ENCODE measurements at regions not wholly inside any gene's neighbourhood (a gene's known extent, or its start where the extent isn't known, plus 50 kb on each side); places are given as distances from the start of the nearest gene placed in this dataset.

DNA sequence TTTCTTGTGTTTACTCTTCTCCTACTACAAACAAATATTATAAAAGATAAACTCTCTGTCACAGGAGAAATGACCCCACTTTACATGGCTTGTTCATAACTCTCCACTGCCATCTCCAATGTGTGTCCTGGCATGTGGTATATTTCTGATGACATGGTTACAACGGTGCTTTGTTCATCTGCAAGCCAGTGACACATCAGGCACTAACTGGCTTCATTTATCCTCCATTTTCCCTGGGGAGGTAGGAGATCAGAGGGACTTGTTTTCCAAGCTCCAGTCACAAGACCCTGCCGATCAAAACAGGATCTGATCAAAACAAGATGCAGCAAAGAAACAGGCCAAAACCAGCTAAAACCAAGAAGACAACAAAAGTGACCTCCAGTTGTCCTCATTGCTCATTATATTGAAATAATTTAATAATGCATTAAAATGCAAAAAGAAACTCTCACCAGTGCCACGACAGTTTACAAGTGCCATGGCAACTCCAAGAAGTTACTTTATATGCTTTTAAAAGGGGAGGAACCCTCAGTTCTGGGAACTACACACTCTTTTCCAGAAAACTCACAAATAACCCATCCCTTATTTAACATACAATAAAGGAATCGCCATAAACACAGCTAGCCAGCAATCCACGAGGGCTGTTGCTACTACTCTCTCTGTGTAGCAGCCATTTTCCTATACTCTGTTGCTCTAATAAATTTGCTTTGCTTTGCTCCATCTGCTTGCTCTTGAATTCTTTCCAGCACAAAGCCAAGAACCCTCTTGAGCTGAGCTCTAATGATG, 224.2 kb downstream of the XPNPEP1 start:
- no peak overlapping the region for H3K9ac ChIP-seq (ENCODE audit: low read length in 5 of 5)
- H3K4me3 ChIP-seq (ENCODE audit: low read depth in 1 of 5, low read length in 5 of 5) = no peak overlapping the region
- no peaks in the 10 kb centered on the region for H3K27me3 ChIP-seq (ENCODE audit: control insufficient read depth in 5 of 5, insufficient read depth in 4 of 5, low read length in 5 of 5)
- H3K4me1 ChIP-seq (ENCODE audit: control insufficient read depth in 5 of 5, insufficient read depth in 5 of 5, low read length in 5 of 5) = peaks cover 0 to 6% (median 0%) of the 10 kb centered on the region in 5 donors
- no peaks in the 10 kb centered on the region for H3K9me3 ChIP-seq (ENCODE audit: control insufficient read depth in 5 of 5, low read length in 5 of 5)
- H3K36me3 ChIP-seq (ENCODE audit: control insufficient read depth in 5 of 5, insufficient read depth in 5 of 5, low read length in 5 of 5) = no peaks in the 10 kb centered on the region
- no peak overlapping the region for H3K27ac ChIP-seq (ENCODE audit: low read depth, low read length)

DNA sequence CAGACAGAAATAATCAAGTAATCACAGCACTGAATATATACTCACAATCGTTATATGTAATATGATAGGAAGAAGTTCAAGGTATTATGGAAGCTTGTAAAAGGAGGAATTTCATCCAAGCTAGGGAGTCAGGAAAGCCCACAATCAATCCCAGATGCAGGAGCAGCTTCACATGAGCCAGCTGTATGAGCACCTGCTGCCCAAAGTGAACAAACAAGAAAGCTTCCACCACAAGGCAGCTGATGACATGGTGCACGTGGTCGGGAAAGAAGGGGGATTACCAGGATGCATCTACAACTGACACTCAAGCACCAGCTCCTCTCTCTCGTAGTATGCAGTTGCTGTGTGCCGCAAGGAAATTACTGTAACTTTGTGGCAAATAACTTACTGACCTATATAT, 225.2 kb downstream of the XPNPEP1 start:
- no peaks in the 10 kb centered on the region for H3K36me3 ChIP-seq (ENCODE audit: control insufficient read depth in 5 of 5, insufficient read depth in 5 of 5, low read length in 5 of 5)
- no peaks in the 10 kb centered on the region for H3K27me3 ChIP-seq (ENCODE audit: control insufficient read depth in 5 of 5, insufficient read depth in 4 of 5, low read length in 5 of 5)
- H3K4me3 ChIP-seq (ENCODE audit: low read depth in 1 of 5, low read length in 5 of 5) = no peak overlapping the region
- no peak overlapping the region for H3K27ac ChIP-seq (ENCODE audit: low read depth, low read length)
- no peaks in the 10 kb centered on the region for H3K9me3 ChIP-seq (ENCODE audit: control insufficient read depth in 5 of 5, low read length in 5 of 5)
- no peak overlapping the region for H3K9ac ChIP-seq (ENCODE audit: low read length in 5 of 5)
- H3K4me1 ChIP-seq (ENCODE audit: control insufficient read depth in 5 of 5, insufficient read depth in 5 of 5, low read length in 5 of 5) = peaks cover 0 to 6% (median 0%) of the 10 kb centered on the region in 5 donors

DNA sequence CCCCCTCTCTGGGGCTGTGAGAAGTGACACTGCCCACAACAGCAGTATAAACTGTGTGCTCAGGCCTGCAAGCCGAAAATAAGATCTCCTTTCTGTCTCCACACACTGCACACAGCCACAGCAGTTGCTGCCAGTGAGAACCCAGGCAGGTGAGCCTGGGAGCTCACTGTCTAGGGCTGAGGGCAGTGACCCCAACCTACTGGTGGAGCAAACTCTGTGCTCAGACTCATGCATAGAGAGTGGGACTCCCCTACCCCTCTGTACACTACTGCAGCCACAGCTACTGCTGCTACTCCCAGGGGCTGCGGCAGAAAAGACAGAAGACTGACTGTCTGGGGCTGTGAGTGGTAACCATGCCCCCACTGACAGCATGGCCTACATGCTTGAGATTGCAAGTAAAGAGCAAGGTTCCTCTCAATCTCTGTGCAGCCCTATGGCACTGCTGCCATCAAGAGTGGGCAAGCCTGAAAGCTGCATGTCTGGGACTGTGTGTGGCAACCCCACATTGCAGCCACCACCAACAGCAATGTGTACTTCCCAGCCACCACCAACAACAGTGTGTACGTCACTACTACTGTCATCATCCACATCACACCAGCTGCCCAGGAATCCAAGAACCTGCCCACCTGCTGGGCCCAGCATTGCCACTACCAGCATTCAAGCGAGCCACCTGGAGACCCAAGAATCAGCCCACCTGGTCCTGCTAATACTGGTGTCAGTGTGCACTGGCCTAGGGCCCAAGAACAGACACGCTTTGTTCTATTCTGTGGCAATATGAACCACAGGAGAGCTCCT, 226.1 kb downstream of the XPNPEP1 start:
- H3K4me1 ChIP-seq (ENCODE audit: control insufficient read depth in 5 of 5, insufficient read depth in 5 of 5, low read length in 5 of 5) = peaks cover 0 to 6% (median 0%) of the 10 kb centered on the region in 5 donors
- H3K9ac ChIP-seq (ENCODE audit: low read length in 5 of 5) = no peak overlapping the region
- H3K36me3 ChIP-seq (ENCODE audit: control insufficient read depth in 5 of 5, insufficient read depth in 5 of 5, low read length in 5 of 5) = no peaks in the 10 kb centered on the region
- H3K4me3 ChIP-seq (ENCODE audit: low read depth in 1 of 5, low read length in 5 of 5) = no peak overlapping the region
- H3K27ac ChIP-seq (ENCODE audit: low read depth, low read length) = no peak overlapping the region
- no peaks in the 10 kb centered on the region for H3K27me3 ChIP-seq (ENCODE audit: control insufficient read depth in 5 of 5, insufficient read depth in 4 of 5, low read length in 5 of 5)
- no peaks in the 10 kb centered on the region for H3K9me3 ChIP-seq (ENCODE audit: control insufficient read depth in 5 of 5, low read length in 5 of 5)

DNA sequence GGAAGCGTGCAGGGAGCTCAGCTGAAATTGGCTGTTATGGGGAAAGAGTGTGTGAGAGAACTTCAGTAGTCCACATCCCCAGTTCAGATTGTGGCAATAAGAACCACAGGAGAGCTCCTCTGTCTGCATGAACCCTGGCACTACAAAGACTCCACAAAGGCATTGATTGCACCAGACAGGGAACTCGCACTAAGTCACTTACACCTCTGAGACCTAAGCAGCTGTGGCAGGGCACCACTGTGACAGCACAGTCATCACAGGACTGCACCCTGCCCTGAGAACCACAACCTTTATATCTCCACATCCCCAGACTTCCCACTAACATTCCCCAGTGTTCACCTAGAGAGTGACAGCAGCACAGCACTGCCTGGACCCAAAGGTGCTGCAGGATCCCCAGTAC, 226.8 kb downstream of the XPNPEP1 start:
- no peak overlapping the region for H3K9ac ChIP-seq (ENCODE audit: low read length in 5 of 5)
- no peaks in the 10 kb centered on the region for H3K36me3 ChIP-seq (ENCODE audit: control insufficient read depth in 5 of 5, insufficient read depth in 5 of 5, low read length in 5 of 5)
- H3K27me3 ChIP-seq (ENCODE audit: control insufficient read depth in 5 of 5, insufficient read depth in 4 of 5, low read length in 5 of 5) = no peaks in the 10 kb centered on the region
- no peak overlapping the region for H3K27ac ChIP-seq (ENCODE audit: low read depth, low read length)
- H3K4me3 ChIP-seq (ENCODE audit: low read depth in 1 of 5, low read length in 5 of 5) = no peak overlapping the region
- no peaks in the 10 kb centered on the region for H3K9me3 ChIP-seq (ENCODE audit: control insufficient read depth in 5 of 5, low read length in 5 of 5)
- peaks cover 0 to 6% (median 0%) of the 10 kb centered on the region in 5 donors for H3K4me1 ChIP-seq (ENCODE audit: control insufficient read depth in 5 of 5, insufficient read depth in 5 of 5, low read length in 5 of 5)

DNA sequence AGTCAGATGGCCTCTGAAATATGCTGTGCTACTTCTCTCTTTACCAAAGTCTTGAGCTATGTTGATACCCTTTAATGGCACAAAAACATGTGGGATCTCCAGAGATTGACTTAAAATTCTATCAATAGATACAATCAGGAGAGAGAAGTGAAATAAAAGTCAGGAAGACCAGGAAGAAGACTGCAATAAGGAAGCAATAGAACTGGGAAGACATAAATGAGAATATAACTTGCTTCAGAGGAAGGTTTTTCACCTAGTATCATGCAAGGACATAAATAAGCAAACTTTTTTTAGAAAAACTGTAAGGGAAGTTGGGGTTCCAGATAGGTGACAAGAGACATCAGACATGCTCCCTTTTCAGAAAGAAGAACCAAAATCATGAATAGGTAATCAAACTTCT, 227.3 kb downstream of the XPNPEP1 start:
- no peak overlapping the region for H3K4me3 ChIP-seq (ENCODE audit: low read depth in 1 of 5, low read length in 5 of 5)
- H3K27me3 ChIP-seq (ENCODE audit: control insufficient read depth in 5 of 5, insufficient read depth in 4 of 5, low read length in 5 of 5) = no peaks in the 10 kb centered on the region
- no peaks in the 10 kb centered on the region for H3K9me3 ChIP-seq (ENCODE audit: control insufficient read depth in 5 of 5, low read length in 5 of 5)
- no peak overlapping the region for H3K9ac ChIP-seq (ENCODE audit: low read length in 5 of 5)
- no peak overlapping the region for H3K27ac ChIP-seq (ENCODE audit: low read depth, low read length)
- no peaks in the 10 kb centered on the region for H3K36me3 ChIP-seq (ENCODE audit: control insufficient read depth in 5 of 5, insufficient read depth in 5 of 5, low read length in 5 of 5)
- peaks cover 0 to 6% (median 0%) of the 10 kb centered on the region in 5 donors for H3K4me1 ChIP-seq (ENCODE audit: control insufficient read depth in 5 of 5, insufficient read depth in 5 of 5, low read length in 5 of 5)

DNA sequence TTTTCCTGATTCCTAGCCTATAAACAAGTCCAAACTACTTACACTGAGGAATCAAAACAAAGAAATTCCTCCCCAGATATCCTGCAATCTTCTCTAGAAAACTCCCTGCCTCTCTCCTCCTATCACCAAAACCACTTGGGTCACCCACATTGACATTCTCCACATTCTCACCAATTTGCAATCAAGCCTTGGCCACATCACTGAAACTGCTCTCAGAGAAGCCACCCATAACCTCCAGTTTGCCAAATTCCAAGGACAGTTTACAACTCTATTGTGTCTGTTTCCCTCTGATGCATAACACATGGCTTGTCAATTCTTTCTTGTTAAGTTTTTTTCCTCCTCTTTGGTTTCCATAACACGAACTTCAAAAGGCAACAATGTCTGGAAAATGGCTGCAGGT, 233.5 kb downstream of the XPNPEP1 start:
- H3K9me3 ChIP-seq (ENCODE audit: control insufficient read depth in 5 of 5, low read length in 5 of 5) = peaks cover 0 to 3% (median 0%) of the 10 kb centered on the region in 5 donors
- no peak overlapping the region for H3K4me3 ChIP-seq (ENCODE audit: low read depth in 1 of 5, low read length in 5 of 5)
- H3K4me1 ChIP-seq (ENCODE audit: control insufficient read depth in 5 of 5, insufficient read depth in 5 of 5, low read length in 5 of 5) = no peaks in the 10 kb centered on the region
- H3K36me3 ChIP-seq (ENCODE audit: control insufficient read depth in 5 of 5, insufficient read depth in 5 of 5, low read length in 5 of 5) = no peaks in the 10 kb centered on the region
- no peak overlapping the region for H3K27ac ChIP-seq (ENCODE audit: low read depth, low read length)
- no peaks in the 10 kb centered on the region for H3K27me3 ChIP-seq (ENCODE audit: control insufficient read depth in 5 of 5, insufficient read depth in 4 of 5, low read length in 5 of 5)
- H3K9ac ChIP-seq (ENCODE audit: low read length in 5 of 5) = no peak overlapping the region

DNA sequence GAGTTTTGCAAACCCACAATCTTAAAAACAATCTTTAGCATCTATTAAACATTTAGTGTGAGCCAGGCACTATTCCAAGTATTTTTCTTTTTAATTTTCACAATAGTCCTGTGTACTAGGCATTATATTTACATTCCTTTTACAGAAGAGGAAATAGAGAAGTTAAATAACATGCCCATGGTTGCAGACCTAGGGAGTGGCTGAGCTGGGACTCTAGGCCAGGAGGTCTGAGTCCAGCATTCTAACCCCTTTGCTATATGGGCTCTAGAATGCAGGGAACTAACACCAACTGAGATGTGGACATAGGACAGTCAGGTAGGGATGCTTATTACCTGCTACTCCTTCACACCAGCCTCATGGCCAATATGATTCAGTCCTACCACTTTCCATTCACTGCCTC, 243.8 kb downstream of the XPNPEP1 start:
- Histone ChIP-seq H3K27me3 (ENCODE audit: control insufficient read depth in 5 of 5, insufficient read depth in 4 of 5, low read length in 5 of 5) (no peaks in the 10 kb centered on the region), H3K36me3 (ENCODE audit: control insufficient read depth in 5 of 5, insufficient read depth in 5 of 5, low read length in 5 of 5) (no peaks in the 10 kb centered on the region), H3K4me1 (ENCODE audit: control insufficient read depth in 5 of 5, insufficient read depth in 5 of 5, low read length in 5 of 5) (peaks cover 0 to 6% (median 0%) of the 10 kb centered on the region in 5 donors), H3K9me3 (ENCODE audit: control insufficient read depth in 5 of 5, low read length in 5 of 5) (no peaks in the 10 kb centered on the region), H3K4me3 (ENCODE audit: low read depth in 1 of 5, low read length in 5 of 5) (no peak overlapping the region), H3K27ac (ENCODE audit: low read depth, low read length) (no peak overlapping the region), H3K9ac (ENCODE audit: low read length in 5 of 5) (no peak overlapping the region)

DNA sequence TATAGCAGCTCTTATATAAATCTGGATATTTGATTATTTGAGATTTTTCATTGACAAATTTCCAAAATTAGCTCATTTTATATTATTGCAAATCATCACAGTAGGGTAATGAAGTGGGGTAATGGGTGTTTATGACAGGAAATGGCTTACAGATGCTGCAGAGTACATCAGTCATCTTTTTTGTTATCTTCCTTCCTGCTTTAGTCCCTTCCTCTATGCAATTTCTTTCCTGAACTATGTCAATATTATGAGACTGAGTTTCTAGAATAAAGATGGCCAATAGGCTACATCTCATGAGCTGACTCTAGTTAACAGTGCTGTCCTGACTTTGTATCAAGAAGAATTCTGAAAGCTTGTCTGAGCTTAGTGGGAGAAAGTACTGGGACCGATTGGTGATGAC, 244.5 kb downstream of the XPNPEP1 start:
- H3K4me3 ChIP-seq (ENCODE audit: low read depth in 1 of 5, low read length in 5 of 5) = no peak overlapping the region
- H3K9ac ChIP-seq (ENCODE audit: low read length in 5 of 5) = no peak overlapping the region
- peaks cover 0 to 6% (median 0%) of the 10 kb centered on the region in 5 donors for H3K4me1 ChIP-seq (ENCODE audit: control insufficient read depth in 5 of 5, insufficient read depth in 5 of 5, low read length in 5 of 5)
- H3K27me3 ChIP-seq (ENCODE audit: control insufficient read depth in 5 of 5, insufficient read depth in 4 of 5, low read length in 5 of 5) = no peaks in the 10 kb centered on the region
- no peak overlapping the region for H3K27ac ChIP-seq (ENCODE audit: low read depth, low read length)
- H3K9me3 ChIP-seq (ENCODE audit: control insufficient read depth in 5 of 5, low read length in 5 of 5) = no peaks in the 10 kb centered on the region
- H3K36me3 ChIP-seq (ENCODE audit: control insufficient read depth in 5 of 5, insufficient read depth in 5 of 5, low read length in 5 of 5) = no peaks in the 10 kb centered on the region

DNA sequence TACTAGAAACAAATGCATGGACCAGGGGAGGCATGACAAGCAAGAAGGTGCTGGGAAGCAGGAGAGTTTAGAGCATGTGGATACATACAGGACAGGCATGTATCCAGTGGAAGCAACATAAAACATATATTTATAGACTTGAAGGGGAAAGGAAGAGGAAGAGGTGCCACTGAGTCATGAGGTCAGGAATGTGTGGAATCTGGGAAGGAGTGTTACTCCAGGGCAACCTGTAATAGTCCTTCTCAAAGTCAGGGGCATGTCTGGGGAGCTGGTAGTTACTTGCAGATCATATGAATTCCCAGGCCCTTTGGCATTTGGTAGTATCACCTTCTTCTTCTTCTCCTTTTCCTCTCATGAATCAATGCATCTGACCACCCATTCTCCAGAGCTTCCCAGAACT, 246.6 kb downstream of the XPNPEP1 start:
- H3K4me1 ChIP-seq (ENCODE audit: control insufficient read depth in 5 of 5, insufficient read depth in 5 of 5, low read length in 5 of 5) = peaks cover 0 to 6% (median 0%) of the 10 kb centered on the region in 5 donors
- no peak overlapping the region for H3K9ac ChIP-seq (ENCODE audit: low read length in 5 of 5)
- no peak overlapping the region for H3K27ac ChIP-seq (ENCODE audit: low read depth, low read length)
- no peaks in the 10 kb centered on the region for H3K9me3 ChIP-seq (ENCODE audit: control insufficient read depth in 5 of 5, low read length in 5 of 5)
- no peaks in the 10 kb centered on the region for H3K36me3 ChIP-seq (ENCODE audit: control insufficient read depth in 5 of 5, insufficient read depth in 5 of 5, low read length in 5 of 5)
- no peak overlapping the region for H3K4me3 ChIP-seq (ENCODE audit: low read depth in 1 of 5, low read length in 5 of 5)
- H3K27me3 ChIP-seq (ENCODE audit: control insufficient read depth in 5 of 5, insufficient read depth in 4 of 5, low read length in 5 of 5) = no peaks in the 10 kb centered on the region

DNA sequence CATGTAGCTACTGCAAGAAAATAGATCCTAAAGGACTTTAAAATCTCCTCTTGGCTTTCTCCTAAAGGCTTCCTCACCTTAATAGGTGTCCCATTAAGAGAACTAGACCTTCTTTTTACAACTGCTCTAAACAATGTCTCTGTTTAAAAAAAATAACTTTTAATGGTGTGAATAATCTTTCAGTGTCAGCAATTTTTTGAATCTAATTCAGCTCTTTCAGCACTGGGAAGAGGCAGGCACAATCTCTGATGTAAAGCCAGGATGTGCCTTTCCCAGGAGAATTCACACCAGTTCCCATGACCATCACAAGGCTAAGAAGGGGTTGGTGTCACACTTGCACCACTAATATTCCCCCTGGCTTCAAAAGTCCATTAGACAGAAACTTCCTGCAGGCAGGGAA, 254.6 kb downstream of the XPNPEP1 start:
- Histone ChIP-seq H3K36me3 (ENCODE audit: control insufficient read depth in 5 of 5, insufficient read depth in 5 of 5, low read length in 5 of 5) (no peaks in the 10 kb centered on the region), H3K9ac (ENCODE audit: low read length in 5 of 5) (no peak overlapping the region), H3K9me3 (ENCODE audit: control insufficient read depth in 5 of 5, low read length in 5 of 5) (no peaks in the 10 kb centered on the region), H3K27me3 (ENCODE audit: control insufficient read depth in 5 of 5, insufficient read depth in 4 of 5, low read length in 5 of 5) (no peaks in the 10 kb centered on the region), H3K4me3 (ENCODE audit: low read depth in 1 of 5, low read length in 5 of 5) (no peak overlapping the region), H3K4me1 (ENCODE audit: control insufficient read depth in 5 of 5, insufficient read depth in 5 of 5, low read length in 5 of 5) (peaks cover 0 to 21% (median 18%) of the 10 kb centered on the region in 5 donors), H3K27ac (ENCODE audit: low read depth, low read length) (no peak overlapping the region)
